ENCODE measurements at regions not wholly inside any gene's neighbourhood (a gene's known extent, or its start where the extent isn't known, plus 50 kb on each side); places are given as distances from the start of the nearest gene placed in this dataset.

- intact Hi-C loops (cut with DNase I; ENCODE audit: low total_unique reads): no loop called here
- Histone ChIP-seq H3K4me3 (no peak overlapping the region), H3K27ac (no peak overlapping the region), H3K27me3 (no peaks in the 10 kb centered on the region), H3K9me3 (no peaks in the 10 kb centered on the region), H3K4me1 (no peaks in the 10 kb centered on the region), H3K36me3 (no peaks in the 10 kb centered on the region)
- DNase-seq: no peak
- TF ChIP-seq CTCF (IDR thresholded peaks at IDR 0.05): no peak
Observed at GRCh38 chr11:80415580-80415979, 974.8 kb upstream of the TENM4 start.

- intact Hi-C loops (cut with DNase I; ENCODE audit: low total_unique reads): no loop called here
- no peak for DNase-seq
- Histone ChIP-seq H3K4me3 (no peak overlapping the region), H3K9me3 (no peaks in the 10 kb centered on the region), H3K4me1 (no peaks in the 10 kb centered on the region), H3K27me3 (no peaks in the 10 kb centered on the region), H3K36me3 (no peaks in the 10 kb centered on the region), H3K27ac (no peak overlapping the region)
- no peak for TF ChIP-seq CTCF (IDR thresholded peaks at IDR 0.05)
Observed at GRCh38 chr11:80414181-80415165, 973.6 kb upstream of the TENM4 start.

GRCh38 chr11:80412604-80413003 lies 971.8 kb upstream of the TENM4 start:
- no peak for DNase-seq
- Histone ChIP-seq H3K36me3 (no peaks in the 10 kb centered on the region), H3K4me1 (no peaks in the 10 kb centered on the region), H3K4me3 (no peak overlapping the region), H3K27me3 (no peaks in the 10 kb centered on the region), H3K9me3 (no peaks in the 10 kb centered on the region), H3K27ac (no peak overlapping the region)
- intact Hi-C loops (cut with DNase I; ENCODE audit: low total_unique reads): no loop called here
- TF ChIP-seq CTCF (IDR thresholded peaks at IDR 0.05): no peak

DNA sequence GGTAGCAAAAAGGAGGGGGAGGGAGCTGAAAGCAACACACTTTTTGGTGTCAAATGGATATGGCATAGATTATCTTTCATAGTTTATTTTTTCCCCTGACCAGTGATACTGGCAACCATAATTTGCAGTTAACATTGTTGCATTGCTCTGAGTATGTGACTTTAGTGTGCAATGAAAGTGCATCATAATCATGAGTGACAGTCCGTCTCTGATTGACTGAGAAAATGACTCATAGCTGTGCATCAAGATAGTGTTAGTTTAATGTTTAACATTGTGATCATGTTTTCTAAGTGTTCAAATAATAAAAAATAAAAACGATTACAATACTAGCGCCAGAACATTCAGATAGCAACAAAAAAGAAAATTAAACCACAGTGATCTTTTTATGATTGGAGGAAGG lies 952.4 kb upstream of the TENM4 start:
- intact Hi-C loops (cut with DNase I; ENCODE audit: low total_unique reads): no loop called here
- no peak overlapping the region for H3K4me3 ChIP-seq
- H3K27me3 ChIP-seq: no peaks in the 10 kb centered on the region
- no peak for DNase-seq
- no peak overlapping the region for H3K27ac ChIP-seq
- TF ChIP-seq CTCF (IDR thresholded peaks at IDR 0.05): no peak
- H3K9me3 ChIP-seq: no peaks in the 10 kb centered on the region
- H3K4me1 ChIP-seq: no peaks in the 10 kb centered on the region
- no peaks in the 10 kb centered on the region for H3K36me3 ChIP-seq

DNA sequence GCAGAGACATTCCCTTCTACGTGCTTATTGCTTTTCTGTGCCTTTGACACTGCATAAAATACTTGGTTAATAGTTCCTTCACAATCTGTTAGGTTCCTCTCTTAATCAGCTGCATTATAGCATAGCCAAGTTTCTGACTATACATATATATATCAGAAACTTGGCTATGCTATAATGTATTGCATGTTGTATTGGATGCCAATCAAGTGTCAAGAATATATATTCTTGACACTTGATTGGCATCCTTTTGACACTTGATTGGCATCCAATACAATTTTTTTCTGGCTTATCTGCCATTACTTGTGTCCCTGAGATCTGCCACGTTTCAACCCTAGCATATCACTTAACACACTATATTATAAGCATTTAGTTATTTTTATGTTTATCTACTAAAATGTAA lies 949.7 kb upstream of the TENM4 start:
- intact Hi-C loops (cut with DNase I; ENCODE audit: low total_unique reads): no loop called here
- DNase-seq: no peak
- H3K27ac ChIP-seq: no peak overlapping the region
- no peaks in the 10 kb centered on the region for H3K27me3 ChIP-seq
- no peak for TF ChIP-seq CTCF (IDR thresholded peaks at IDR 0.05)
- no peak overlapping the region for H3K4me3 ChIP-seq
- no peaks in the 10 kb centered on the region for H3K9me3 ChIP-seq
- H3K36me3 ChIP-seq: no peaks in the 10 kb centered on the region
- no peaks in the 10 kb centered on the region for H3K4me1 ChIP-seq

All from tibial artery (tissue), 4 donors.